Naive B cell (primary cell): ENCODE measurements at regions not wholly inside any gene's neighbourhood (a gene's known extent, or its start where the extent isn't known, plus 50 kb on each side); places are given as distances from the start of the nearest gene placed in this dataset.
"Not testable (repeated sequence)": the region's sequence is repeated elsewhere in the genome, so short reads cannot be mapped to it uniquely, and the experiment has no call there.

Experiments
- ATAC-seq, 2 donors: fragments of 150-1000 bp; cut with Tn5 transposase; 2 replicates each; pipeline ENCODE4 v1.10.0; 2021; ENCODE audit warnings: low read depth in 2 of 2, mild to moderate bottlenecking in 2 of 2, moderate library complexity in 2 of 2
- DNase-seq: peaks from one replicate; pipeline ENCODE4 v3.0.0; 2022
- H3K27ac Mint-ChIP-seq, 6 donors: one replicate each; pipeline ENCODE4 v1.8.0; 2020 to 2022; ENCODE audit warnings: mild to moderate bottlenecking in 6 of 6, mixed read lengths in 6 of 6, moderate library complexity in 5 of 6, inconsistent platforms in 2 of 6
- H3K27me3 Mint-ChIP-seq, 3 donors: one replicate each; pipeline ENCODE4 v1.8.0; 2021 to 2022; ENCODE audit warnings: mixed read lengths in 3 of 3, mild to moderate bottlenecking in 1 of 3
- H3K36me3 Mint-ChIP-seq, 2 donors: one replicate each; pipeline ENCODE4 v1.8.0; 2020 to 2022; ENCODE audit warnings: mixed read lengths in 2 of 2, inconsistent platforms in 1 of 2, mild to moderate bottlenecking in 1 of 2
- H3K4me1 Mint-ChIP-seq, 3 donors: one replicate each; pipeline ENCODE4 v1.8.0; 2020 to 2022; ENCODE audit warnings: mixed read lengths in 3 of 3, inconsistent platforms in 1 of 3, mild to moderate bottlenecking in 1 of 3, moderate library complexity in 1 of 3
- H3K4me3 Mint-ChIP-seq, 8 donors: one replicate each; pipeline ENCODE4 v1.8.0; 2020 to 2022; ENCODE audit warnings: mild to moderate bottlenecking in 8 of 8, mixed read lengths in 8 of 8, moderate library complexity in 8 of 8, inconsistent platforms in 2 of 8
- H3K9me3 Mint-ChIP-seq, 7 donors: one replicate each; pipeline ENCODE4 v1.8.0; 2020 to 2022; ENCODE audit warnings: mixed read lengths in 7 of 7, mild to moderate bottlenecking in 5 of 7, inconsistent platforms in 2 of 7, moderate library complexity in 1 of 7

GRCh38 chr4:19514276-19515070 is 737.2 kb upstream of the SLIT2 start:
- Mint-ChIP-seq H3K27ac (no peak overlapping the region), H3K4me3 (no peak overlapping the region), H3K27me3 (no peaks in the 10 kb centered on the region), H3K9me3 (peaks cover 0 to 5% (median 3%) of the 10 kb centered on the region in 7 donors), H3K4me1 (no peaks in the 10 kb centered on the region), H3K36me3 (no peaks in the 10 kb centered on the region)
- no peak for ATAC-seq
- no peak for DNase-seq

GRCh38 chr4:19512086-19512485 is 739.6 kb upstream of the SLIT2 start:
- Mint-ChIP-seq H3K27ac (no peak overlapping the region), H3K27me3 (no peaks in the 10 kb centered on the region), H3K36me3 (no peaks in the 10 kb centered on the region), H3K4me3 (no peak overlapping the region), H3K9me3 (peaks cover 0 to 5% (median 3%) of the 10 kb centered on the region in 7 donors), H3K4me1 (no peaks in the 10 kb centered on the region)
- DNase-seq (no peak), ATAC-seq (no peak)

GRCh38 chr4:19510993-19511392 is 740.7 kb upstream of the SLIT2 start:
- no peaks in the 10 kb centered on the region for H3K27me3 Mint-ChIP-seq
- ATAC-seq = no peak
- no peaks in the 10 kb centered on the region for H3K36me3 Mint-ChIP-seq
- no peaks in the 10 kb centered on the region for H3K4me1 Mint-ChIP-seq
- H3K9me3 Mint-ChIP-seq = peaks cover 0 to 3% (median 1%) of the 10 kb centered on the region in 7 donors
- DNase-seq = no peak
- H3K27ac Mint-ChIP-seq = no peak overlapping the region
- H3K4me3 Mint-ChIP-seq = no peak overlapping the region

GRCh38 chr4:19508442-19508841 is 743.3 kb upstream of the SLIT2 start:
- Mint-ChIP-seq H3K36me3 (no peaks in the 10 kb centered on the region), H3K27ac (no peak overlapping the region), H3K4me1 (no peaks in the 10 kb centered on the region), H3K4me3 (no peak overlapping the region), H3K9me3 (peaks cover 0 to 3% (median 0%) of the 10 kb centered on the region in 7 donors), H3K27me3 (no peaks in the 10 kb centered on the region)
- DNase-seq (no peak), ATAC-seq (no peak)

GRCh38 chr4:19497705-19498104 is 754.0 kb upstream of the SLIT2 start:
- H3K4me3 Mint-ChIP-seq = no peak overlapping the region
- DNase-seq = no peak
- H3K36me3 Mint-ChIP-seq = no peaks in the 10 kb centered on the region
- peaks cover 0 to 11% (median 3%) of the 10 kb centered on the region in 7 donors for H3K9me3 Mint-ChIP-seq
- ATAC-seq = no peak
- H3K27ac Mint-ChIP-seq = no peak overlapping the region
- H3K27me3 Mint-ChIP-seq = no peaks in the 10 kb centered on the region
- H3K4me1 Mint-ChIP-seq = no peaks in the 10 kb centered on the region

- Mint-ChIP-seq H3K27ac (no peak overlapping the region), H3K9me3 (peaks cover 0 to 11% (median 3%) of the 10 kb centered on the region in 7 donors), H3K4me1 (no peaks in the 10 kb centered on the region), H3K36me3 (no peaks in the 10 kb centered on the region), H3K27me3 (no peaks in the 10 kb centered on the region), H3K4me3 (no peak overlapping the region)
- ATAC-seq = no peak
- no peak for DNase-seq
Observed at GRCh38 chr4:19496756-19497155, 754.9 kb upstream of the SLIT2 start.

- Mint-ChIP-seq H3K4me3 (no peak overlapping the region), H3K4me1 (no peaks in the 10 kb centered on the region), H3K27ac (no peak overlapping the region), H3K9me3 (peaks cover 0 to 11% (median 3%) of the 10 kb centered on the region in 7 donors), H3K36me3 (no peaks in the 10 kb centered on the region), H3K27me3 (no peaks in the 10 kb centered on the region)
- ATAC-seq (no peak), DNase-seq (no peak)
Observed at GRCh38 chr4:19494961-19495360, 756.7 kb upstream of the SLIT2 start.

GRCh38 chr4:19492606-19493005 is 759.1 kb upstream of the SLIT2 start:
- Mint-ChIP-seq H3K9me3 (peaks cover 0 to 11% (median 2%) of the 10 kb centered on the region in 7 donors), H3K4me3 (no peak overlapping the region), H3K36me3 (no peaks in the 10 kb centered on the region), H3K27ac (peak overlapping the region in 1 of 6 donors; percentile 1), H3K4me1 (no peaks in the 10 kb centered on the region), H3K27me3 (no peaks in the 10 kb centered on the region)
- no peak for ATAC-seq
- no peak for DNase-seq

- Mint-ChIP-seq H3K4me3 (no peak overlapping the region), H3K4me1 (no peaks in the 10 kb centered on the region), H3K27ac (no peak overlapping the region), H3K27me3 (no peaks in the 10 kb centered on the region), H3K36me3 (no peaks in the 10 kb centered on the region), H3K9me3 (no peaks in the 10 kb centered on the region)
- ATAC-seq (no peak), DNase-seq (no peak)
Observed at GRCh38 chr4:19486400-19486799, 765.3 kb upstream of the SLIT2 start.

- H3K9me3 Mint-ChIP-seq = no peaks in the 10 kb centered on the region
- no peaks in the 10 kb centered on the region for H3K27me3 Mint-ChIP-seq
- H3K4me3 Mint-ChIP-seq = no peak overlapping the region
- no peaks in the 10 kb centered on the region for H3K4me1 Mint-ChIP-seq
- no peak overlapping the region for H3K27ac Mint-ChIP-seq
- DNase-seq (no peak), ATAC-seq (no peak)
- H3K36me3 Mint-ChIP-seq = no peaks in the 10 kb centered on the region
Observed at GRCh38 chr4:19478791-19479190, 772.9 kb upstream of the SLIT2 start.

GRCh38 chr4:19473569-19473968 is 778.1 kb upstream of the SLIT2 start:
- ATAC-seq (no peak), DNase-seq (no peak)
- no peaks in the 10 kb centered on the region for H3K36me3 Mint-ChIP-seq
- H3K4me3 Mint-ChIP-seq = no peak overlapping the region
- no peaks in the 10 kb centered on the region for H3K27me3 Mint-ChIP-seq
- no peak overlapping the region for H3K27ac Mint-ChIP-seq
- H3K9me3 Mint-ChIP-seq = peaks cover 0 to 4% (median 3%) of the 10 kb centered on the region in 7 donors
- no peaks in the 10 kb centered on the region for H3K4me1 Mint-ChIP-seq

- H3K36me3 Mint-ChIP-seq = no peaks in the 10 kb centered on the region
- no peaks in the 10 kb centered on the region for H3K27me3 Mint-ChIP-seq
- no peaks in the 10 kb centered on the region for H3K4me1 Mint-ChIP-seq
- ATAC-seq (no peak), DNase-seq (no peak)
- peaks cover 0 to 4% (median 3%) of the 10 kb centered on the region in 7 donors for H3K9me3 Mint-ChIP-seq
- no peak overlapping the region for H3K4me3 Mint-ChIP-seq
- H3K27ac Mint-ChIP-seq = no peak overlapping the region
Observed at GRCh38 chr4:19472666-19473065, 779.0 kb upstream of the SLIT2 start.

- H3K27ac Mint-ChIP-seq, H3K36me3 Mint-ChIP-seq, H3K4me3 Mint-ChIP-seq, H3K27me3 Mint-ChIP-seq, H3K9me3 Mint-ChIP-seq, H3K4me1 Mint-ChIP-seq, DNase-seq, ATAC-seq: not testable (repeated sequence)
Observed at GRCh38 chr4:19470001-19470400, 781.7 kb upstream of the SLIT2 start.

GRCh38 chr4:19462117-19462516 is 789.6 kb upstream of the SLIT2 start:
- Mint-ChIP-seq H3K4me3 (no peak overlapping the region), H3K27ac (no peak overlapping the region), H3K27me3 (no peaks in the 10 kb centered on the region), H3K36me3 (no peaks in the 10 kb centered on the region), H3K9me3 (peaks cover 0 to 7% (median 0%) of the 10 kb centered on the region in 7 donors), H3K4me1 (no peaks in the 10 kb centered on the region)
- ATAC-seq = no peak
- no peak for DNase-seq
